ENCODE measurements at regions not wholly inside any gene's neighbourhood (a gene's known extent, or its start where the extent isn't known, plus 50 kb on each side); places are given as distances from the start of the nearest gene placed in this dataset.

GRCh38 chr3:154015307-154015706, 105.9 kb upstream of the ARHGEF26 start:
- no peaks in the 10 kb centered on the region for H3K36me3 Mint-ChIP-seq (ENCODE audit: low read depth)
- no peaks in the 10 kb centered on the region for H3K27me3 Mint-ChIP-seq (ENCODE audit: insufficient read depth)
- H3K27ac Mint-ChIP-seq = no peak overlapping the region
- DNase-seq = no peak
- H3K4me3 Mint-ChIP-seq = no peak overlapping the region
- H3K4me1 Mint-ChIP-seq (ENCODE audit: low read depth) = no peaks in the 10 kb centered on the region
- peaks cover 35% of the 10 kb centered on the region for H3K9me3 Mint-ChIP-seq
- TF ChIP-seq, protein P1, sequence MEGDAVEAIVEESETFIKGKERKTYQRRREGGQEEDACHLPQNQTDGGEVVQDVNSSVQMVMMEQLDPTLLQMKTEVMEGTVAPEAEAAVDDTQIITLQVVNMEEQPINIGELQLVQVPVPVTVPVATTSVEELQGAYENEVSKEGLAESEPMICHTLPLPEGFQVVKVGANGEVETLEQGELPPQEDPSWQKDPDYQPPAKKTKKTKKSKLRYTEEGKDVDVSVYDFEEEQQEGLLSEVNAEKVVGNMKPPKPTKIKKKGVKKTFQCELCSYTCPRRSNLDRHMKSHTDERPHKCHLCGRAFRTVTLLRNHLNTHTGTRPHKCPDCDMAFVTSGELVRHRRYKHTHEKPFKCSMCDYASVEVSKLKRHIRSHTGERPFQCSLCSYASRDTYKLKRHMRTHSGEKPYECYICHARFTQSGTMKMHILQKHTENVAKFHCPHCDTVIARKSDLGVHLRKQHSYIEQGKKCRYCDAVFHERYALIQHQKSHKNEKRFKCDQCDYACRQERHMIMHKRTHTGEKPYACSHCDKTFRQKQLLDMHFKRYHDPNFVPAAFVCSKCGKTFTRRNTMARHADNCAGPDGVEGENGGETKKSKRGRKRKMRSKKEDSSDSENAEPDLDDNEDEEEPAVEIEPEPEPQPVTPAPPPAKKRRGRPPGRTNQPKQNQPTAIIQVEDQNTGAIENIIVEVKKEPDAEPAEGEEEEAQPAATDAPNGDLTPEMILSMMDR (IDR thresholded peaks at IDR 0.05) = no peak

- TF ChIP-seq, protein P1 (IDR thresholded peaks at IDR 0.05) = peak; percentile 58
- H3K27me3 Mint-ChIP-seq (ENCODE audit: insufficient read depth) = no peaks in the 10 kb centered on the region
- DNase-seq = no peak
- H3K36me3 Mint-ChIP-seq (ENCODE audit: low read depth) = no peaks in the 10 kb centered on the region
- peaks cover 33% of the 10 kb centered on the region for H3K9me3 Mint-ChIP-seq
- H3K4me1 Mint-ChIP-seq (ENCODE audit: low read depth) = no peaks in the 10 kb centered on the region
- H3K27ac Mint-ChIP-seq = no peak overlapping the region
- H3K4me3 Mint-ChIP-seq = no peak overlapping the region
These were observed 103.0 kb upstream of the ARHGEF26 start for GRCh38 chr3:154018100-154018696.

GRCh38 chr3:154022606-154023005, 98.6 kb upstream of the ARHGEF26 start:
- no peak for DNase-seq
- Mint-ChIP-seq H3K27me3 (ENCODE audit: insufficient read depth) (no peaks in the 10 kb centered on the region), H3K4me3 (no peak overlapping the region), H3K36me3 (ENCODE audit: low read depth) (no peaks in the 10 kb centered on the region), H3K27ac (no peak overlapping the region), H3K9me3 (peaks cover 20% of the 10 kb centered on the region), H3K4me1 (ENCODE audit: low read depth) (no peaks in the 10 kb centered on the region)
- TF ChIP-seq, protein P1 (IDR thresholded peaks at IDR 0.05) = no peak

DNA sequence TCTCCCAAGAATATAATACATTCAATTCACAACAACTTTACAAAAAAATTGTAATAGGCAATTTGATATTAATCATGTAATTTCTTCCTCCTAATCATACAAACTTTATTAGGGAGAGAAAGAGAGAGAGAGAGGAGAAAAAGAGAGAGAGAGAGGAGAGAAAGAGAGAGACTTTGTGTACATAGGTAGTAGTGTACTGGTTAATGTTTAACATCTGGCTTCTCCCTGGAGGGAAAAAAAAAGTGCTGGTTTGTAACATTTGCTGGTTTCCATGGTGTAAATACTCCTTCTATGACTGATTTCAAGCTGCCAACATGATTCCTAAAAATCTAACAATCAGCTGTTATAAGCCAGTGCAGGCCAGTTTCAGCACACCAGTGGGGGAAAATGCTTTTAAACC, 98.0 kb upstream of the ARHGEF26 start:
- H3K4me1 Mint-ChIP-seq (ENCODE audit: low read depth) = no peaks in the 10 kb centered on the region
- H3K4me3 Mint-ChIP-seq = no peak overlapping the region
- H3K27me3 Mint-ChIP-seq (ENCODE audit: insufficient read depth) = no peaks in the 10 kb centered on the region
- H3K36me3 Mint-ChIP-seq (ENCODE audit: low read depth) = no peaks in the 10 kb centered on the region
- H3K27ac Mint-ChIP-seq = no peak overlapping the region
- TF ChIP-seq, protein P1 (IDR thresholded peaks at IDR 0.05) = no peak
- peaks cover 16% of the 10 kb centered on the region for H3K9me3 Mint-ChIP-seq
- DNase-seq = no peak

- no peaks in the 10 kb centered on the region for H3K4me1 Mint-ChIP-seq (ENCODE audit: low read depth)
- peaks cover 12% of the 10 kb centered on the region for H3K9me3 Mint-ChIP-seq
- no peaks in the 10 kb centered on the region for H3K36me3 Mint-ChIP-seq (ENCODE audit: low read depth)
- H3K27me3 Mint-ChIP-seq (ENCODE audit: insufficient read depth) = no peaks in the 10 kb centered on the region
- no peak overlapping the region for H3K4me3 Mint-ChIP-seq
- TF ChIP-seq, protein P1 (IDR thresholded peaks at IDR 0.05) = no peak
- H3K27ac Mint-ChIP-seq = no peak overlapping the region
- no peak for DNase-seq
These were observed 96.2 kb upstream of the ARHGEF26 start for GRCh38 chr3:154025007-154025406.

DNA sequence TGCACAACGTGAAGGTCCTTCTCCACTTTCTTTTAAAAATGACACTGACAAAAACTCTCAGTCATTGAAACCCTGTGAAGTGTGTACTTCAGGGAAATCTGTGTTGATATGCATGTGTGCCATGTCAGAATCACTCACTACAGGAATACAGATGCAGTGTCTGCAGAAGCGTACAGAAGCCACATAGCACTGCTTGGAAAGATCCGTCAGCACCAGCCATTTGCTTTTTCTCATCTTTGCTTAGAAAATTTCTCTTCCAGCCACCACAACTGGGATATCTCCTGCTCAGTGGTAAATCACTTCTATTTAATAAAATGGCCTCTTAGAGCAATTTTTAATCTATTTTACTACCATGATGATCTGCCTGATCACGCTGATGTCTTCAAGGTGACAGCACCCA, 91.3 kb upstream of the ARHGEF26 start:
- Mint-ChIP-seq H3K36me3 (ENCODE audit: low read depth) (no peaks in the 10 kb centered on the region), H3K9me3 (peaks cover 15% of the 10 kb centered on the region), H3K27ac (no peak overlapping the region), H3K4me3 (no peak overlapping the region), H3K27me3 (ENCODE audit: insufficient read depth) (no peaks in the 10 kb centered on the region), H3K4me1 (ENCODE audit: low read depth) (no peaks in the 10 kb centered on the region)
- no peak for DNase-seq
- TF ChIP-seq, protein P1 (IDR thresholded peaks at IDR 0.05) = no peak
